Keratinocyte (primary cell): ENCODE measurements at regions not wholly inside any gene's neighbourhood (a gene's known extent, or its start where the extent isn't known, plus 50 kb on each side); places are given as distances from the start of the nearest gene placed in this dataset.

Source experiments
- DNase-seq: peaks from one replicate; pipeline ENCODE4 v3.0.0-alpha.2; 2011; ENCODE audit warnings: low read depth, missing footprints, low spot score
- FAIRE-seq: peaks from 2 replicates; lab custom pipeline; 2011; peaks lifted over from hg19 to GRCh38; lab: Jason Lieb, UNC
- H2AFZ ChIP-seq: 2 replicates; pipeline ENCODE4 v1.6.0; 2012; ENCODE audit warnings: low read length, control low read depth, inconsistent platforms; ENCODE audit not compliant: control insufficient read depth
- H3K27ac ChIP-seq: 2 replicates; pipeline ENCODE4 v1.5.1; 2011; ENCODE audit warnings: low read length; ENCODE audit not compliant: control insufficient read depth, insufficient read depth
- H3K27me3 ChIP-seq: 3 replicates; pipeline ENCODE4 v1.6.0; 2011; ENCODE audit warnings: low read length; ENCODE audit not compliant: control insufficient read depth, insufficient read depth; ENCODE audit errors: extremely low read depth
- H3K36me3 ChIP-seq, 2 experiments: 2 replicates in 1 of 2; 3 replicates in 1 of 2; pipeline ENCODE4 v1.5.1; 2011; ENCODE audit warnings: low read length in 2 of 2, mild to moderate bottlenecking in 1 of 2; ENCODE audit not compliant: control insufficient read depth in 2 of 2, insufficient read depth in 2 of 2; ENCODE audit errors: extremely low read depth in 1 of 2
- H3K4me1 ChIP-seq: 3 replicates; pipeline ENCODE4 v1.5.1; 2011; ENCODE audit warnings: low read length; ENCODE audit not compliant: control insufficient read depth, insufficient read depth; ENCODE audit errors: extremely low read depth
- H3K4me2 ChIP-seq: 3 replicates; pipeline ENCODE4 v1.6.0; 2011; ENCODE audit warnings: low read depth, low read length; ENCODE audit not compliant: control insufficient read depth, insufficient read depth; ENCODE audit errors: extremely low read depth
- H3K4me3 ChIP-seq, 3 experiments: fragments of 200-600 bp in 1 of 3; sonication (generic) in 1 of 3; 2 replicates in 2 of 3; 3 replicates in 1 of 3; pipeline ENCODE4 v1.5.1; 2011 to 2016; ENCODE audit warnings: low read length in 3 of 3, mild to moderate bottlenecking in 3 of 3, control low read depth in 2 of 3, inconsistent platforms in 1 of 3, low read depth in 1 of 3, mixed read lengths in 1 of 3, mixed run types in 1 of 3, moderate library complexity in 1 of 3; ENCODE audit not compliant: control insufficient read depth in 2 of 3, insufficient read depth in 2 of 3; ENCODE audit errors: extremely low read depth in 1 of 3
- H3K79me2 ChIP-seq: 2 replicates; pipeline ENCODE4 v1.6.0; 2012; ENCODE audit warnings: low read length; ENCODE audit not compliant: control insufficient read depth, insufficient read depth
- H3K9ac ChIP-seq: 3 replicates; pipeline ENCODE4 v1.6.0; 2011; ENCODE audit warnings: low read length; ENCODE audit not compliant: control insufficient read depth, insufficient read depth; ENCODE audit errors: extremely low read depth
- H3K9me1 ChIP-seq: 3 replicates; pipeline ENCODE4 v1.6.0; 2011; ENCODE audit warnings: low read length; ENCODE audit not compliant: control insufficient read depth, insufficient read depth; ENCODE audit errors: extremely low read depth
- H3K9me3 ChIP-seq: 2 replicates; pipeline ENCODE4 v1.5.1; 2012; ENCODE audit warnings: low read depth, low read length; ENCODE audit not compliant: control insufficient read depth
- H4K20me1 ChIP-seq: 3 replicates; pipeline ENCODE4 v1.6.0; 2011; ENCODE audit warnings: low read length; ENCODE audit not compliant: control insufficient read depth, insufficient read depth; ENCODE audit errors: extremely low read depth
- EZH2 ChIP-seq: IDR thresholded peaks from one replicate; pipeline ENCODE4 v1.6.1; 2012; ENCODE audit warnings: inconsistent platforms, mild to moderate bottlenecking, low read length, moderate library complexity
- dilution Hi-C: fragments of 300-500 bp; cut with MboI; formaldehyde crosslinking; loops from one replicate; pipeline ENCODE4 v1.7.0; 2020; ENCODE audit warnings: low sequenced_read_pairs; ENCODE audit not compliant: extremely low pct_ligation_motif_present
- TF ChIP-seq, protein P1 (sequence below), 3 experiments: IDR thresholded peaks in 1 of 3; conservative IDR thresholded peaks in 1 of 3; optimal IDR thresholded peaks in 1 of 3; 2 replicates in 2 of 3; 3 replicates in 1 of 3; pipeline versions ENCODE3 to v1.5.1; 2011; ENCODE audit warnings: low read length in 3 of 3, mild to moderate bottlenecking in 3 of 3, moderate library complexity in 2 of 3, control low read depth in 1 of 3, inconsistent platforms in 1 of 3; ENCODE audit not compliant: insufficient read depth in 2 of 3; ENCODE audit errors: extremely low read depth in 1 of 3

DNA sequence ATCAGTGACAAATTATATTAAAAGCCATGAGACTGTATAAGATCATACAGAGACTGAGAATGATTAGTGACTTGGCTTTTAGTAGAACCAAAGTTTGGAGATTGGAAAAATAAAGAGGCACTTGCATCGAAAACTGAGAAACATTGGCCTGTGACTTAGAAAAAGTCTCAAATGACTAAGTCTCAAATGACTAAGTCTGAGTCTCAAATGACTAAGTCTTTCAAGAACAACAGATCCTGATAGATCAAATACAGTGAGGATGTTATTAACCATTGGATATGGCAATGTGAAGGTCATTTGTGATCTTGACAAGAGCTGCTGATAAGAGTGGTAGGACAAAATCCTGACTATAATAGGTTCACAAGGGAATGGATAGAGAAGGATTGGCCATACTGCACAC is 135.5 kb upstream of the FANCL start:
- DNase-seq, result no peak
- H3K9me1 ChIP-seq, result no peaks in the 10 kb centered on the region
- H3K9me3 ChIP-seq, result no peaks in the 10 kb centered on the region
- no peak overlapping the region for H2AFZ ChIP-seq
- no peak for TF ChIP-seq EZH2
- TF ChIP-seq, protein P1, sequence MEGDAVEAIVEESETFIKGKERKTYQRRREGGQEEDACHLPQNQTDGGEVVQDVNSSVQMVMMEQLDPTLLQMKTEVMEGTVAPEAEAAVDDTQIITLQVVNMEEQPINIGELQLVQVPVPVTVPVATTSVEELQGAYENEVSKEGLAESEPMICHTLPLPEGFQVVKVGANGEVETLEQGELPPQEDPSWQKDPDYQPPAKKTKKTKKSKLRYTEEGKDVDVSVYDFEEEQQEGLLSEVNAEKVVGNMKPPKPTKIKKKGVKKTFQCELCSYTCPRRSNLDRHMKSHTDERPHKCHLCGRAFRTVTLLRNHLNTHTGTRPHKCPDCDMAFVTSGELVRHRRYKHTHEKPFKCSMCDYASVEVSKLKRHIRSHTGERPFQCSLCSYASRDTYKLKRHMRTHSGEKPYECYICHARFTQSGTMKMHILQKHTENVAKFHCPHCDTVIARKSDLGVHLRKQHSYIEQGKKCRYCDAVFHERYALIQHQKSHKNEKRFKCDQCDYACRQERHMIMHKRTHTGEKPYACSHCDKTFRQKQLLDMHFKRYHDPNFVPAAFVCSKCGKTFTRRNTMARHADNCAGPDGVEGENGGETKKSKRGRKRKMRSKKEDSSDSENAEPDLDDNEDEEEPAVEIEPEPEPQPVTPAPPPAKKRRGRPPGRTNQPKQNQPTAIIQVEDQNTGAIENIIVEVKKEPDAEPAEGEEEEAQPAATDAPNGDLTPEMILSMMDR (optimal IDR thresholded peaks at IDR 0.05 in 1 of 3, IDR thresholded peaks at IDR 0.05 in 1 of 3, conservative IDR thresholded peaks at IDR 0.05 in 1 of 3; ENCODE audit: extremely low read depth in 1 of 3, insufficient read depth in 2 of 3, low read length in 3 of 3), result no peak
- no peak overlapping the region for H3K4me3 ChIP-seq
- no peaks in the 10 kb centered on the region for H3K27me3 ChIP-seq
- dilution Hi-C loops, result no loop called here
- H3K4me2 ChIP-seq, result no peak overlapping the region
- no peaks in the 10 kb centered on the region for H4K20me1 ChIP-seq
- no peaks in the 10 kb centered on the region for H3K4me1 ChIP-seq
- FAIRE-seq, result no peak
- no peaks in the 10 kb centered on the region for H3K36me3 ChIP-seq
- H3K9ac ChIP-seq, result no peak overlapping the region
- H3K79me2 ChIP-seq, result no peaks in the 10 kb centered on the region
- H3K27ac ChIP-seq, result no peak overlapping the region

DNA sequence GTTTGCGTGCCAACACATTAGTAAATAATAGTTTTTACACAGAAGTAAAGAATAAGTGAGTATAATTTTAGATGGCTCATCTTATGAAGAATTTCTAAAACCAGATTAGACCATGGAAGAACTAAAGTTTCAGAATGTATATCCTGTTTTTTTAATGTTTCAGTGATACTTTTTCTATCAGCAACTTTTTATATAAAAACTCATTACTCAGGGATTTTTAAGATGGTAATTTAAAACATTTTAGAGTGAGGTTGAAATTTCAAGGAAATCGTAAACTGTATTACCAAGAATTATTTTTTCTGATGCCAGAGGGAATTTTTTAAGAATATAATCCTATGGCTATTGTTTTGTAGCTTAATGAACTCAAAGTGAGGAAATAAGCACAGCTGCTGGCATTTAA is 128.5 kb upstream of the FANCL start:
- H3K9me3 ChIP-seq, result no peaks in the 10 kb centered on the region
- no peaks in the 10 kb centered on the region for H3K9me1 ChIP-seq
- no peak overlapping the region for H3K9ac ChIP-seq
- H3K27me3 ChIP-seq, result no peaks in the 10 kb centered on the region
- TF ChIP-seq EZH2, result no peak
- TF ChIP-seq, protein P1 (optimal IDR thresholded peaks at IDR 0.05 in 1 of 3, IDR thresholded peaks at IDR 0.05 in 1 of 3, conservative IDR thresholded peaks at IDR 0.05 in 1 of 3; ENCODE audit: extremely low read depth in 1 of 3, insufficient read depth in 2 of 3, low read length in 3 of 3), result no peak
- H2AFZ ChIP-seq, result no peak overlapping the region
- no peaks in the 10 kb centered on the region for H4K20me1 ChIP-seq
- H3K36me3 ChIP-seq, result no peaks in the 10 kb centered on the region
- H3K4me2 ChIP-seq, result no peak overlapping the region
- no peak overlapping the region for H3K27ac ChIP-seq
- no peaks in the 10 kb centered on the region for H3K4me1 ChIP-seq
- H3K4me3 ChIP-seq, result no peak overlapping the region
- dilution Hi-C loops, result no loop called here
- DNase-seq, result no peak
- no peak for FAIRE-seq
- no peaks in the 10 kb centered on the region for H3K79me2 ChIP-seq
